Duodenal mucosa (tissue), 2 donors: ENCODE measurements at regions not wholly inside any gene's neighbourhood (a gene's known extent, or its start where the extent isn't known, plus 50 kb on each side); places are given as distances from the start of the nearest gene placed in this dataset.
"Not testable (repeated sequence)": the region's sequence is repeated elsewhere in the genome, so short reads cannot be mapped to it uniquely, and the experiment has no call there.

Source experiments
- H3K27ac ChIP-seq: one replicate; pipeline ENCODE4 v1.7.0; 2013; ENCODE audit warnings: low read depth, low read length
- H3K27me3 ChIP-seq, 2 donors: one replicate each; pipeline ENCODE4 v1.7.0; 2013; ENCODE audit warnings: low read length in 2 of 2, control low read depth in 1 of 2; ENCODE audit not compliant: insufficient read depth in 2 of 2, control insufficient read depth in 1 of 2
- H3K36me3 ChIP-seq, 2 donors: one replicate each; pipeline ENCODE4 v1.7.0; 2013; ENCODE audit warnings: low read length in 2 of 2, control low read depth in 1 of 2; ENCODE audit not compliant: insufficient read depth in 2 of 2, control insufficient read depth in 1 of 2
- H3K4me1 ChIP-seq, 2 donors: one replicate each; pipeline ENCODE4 v1.7.0; 2013; ENCODE audit warnings: low read length in 2 of 2, control low read depth in 1 of 2; ENCODE audit not compliant: insufficient read depth in 2 of 2, control insufficient read depth in 1 of 2
- H3K4me3 ChIP-seq, 2 donors: one replicate each; pipeline ENCODE4 v1.7.0; 2013; ENCODE audit warnings: low read length in 2 of 2, low read depth in 1 of 2
- H3K9ac ChIP-seq, 2 donors: one replicate each; pipeline ENCODE4 v1.7.0; 2013; ENCODE audit warnings: low read length in 2 of 2, low read depth in 1 of 2
- H3K9me3 ChIP-seq, 2 donors: one replicate each; pipeline ENCODE4 v1.7.0; 2013; ENCODE audit warnings: low read length in 2 of 2, control low read depth in 1 of 2; ENCODE audit not compliant: control insufficient read depth in 1 of 2

- Histone ChIP-seq H3K4me1 (no peaks in the 10 kb centered on the region), H3K9ac (no peak overlapping the region), H3K4me3 (no peak overlapping the region), H3K27ac (no peak overlapping the region), H3K27me3 (no peaks in the 10 kb centered on the region), H3K9me3 (peaks cover 0 to 14% of the 10 kb centered on the region in 2 donors), H3K36me3 (no peaks in the 10 kb centered on the region)
Observed at GRCh38 chr21:22343721-22344120, 1345.5 kb downstream of the NCAM2 start.

GRCh38 chr21:22345624-22346023, 1347.4 kb downstream of the NCAM2 start:
- Histone ChIP-seq H3K4me3 (no peak overlapping the region), H3K9me3 (peaks cover 0 to 4% of the 10 kb centered on the region in 2 donors), H3K27ac (no peak overlapping the region), H3K27me3 (no peaks in the 10 kb centered on the region), H3K36me3 (no peaks in the 10 kb centered on the region), H3K4me1 (no peaks in the 10 kb centered on the region), H3K9ac (no peak overlapping the region)

GRCh38 chr21:22346576-22346975, 1348.4 kb downstream of the NCAM2 start:
- Histone ChIP-seq H3K27ac (no peak overlapping the region), H3K27me3 (no peaks in the 10 kb centered on the region), H3K36me3 (no peaks in the 10 kb centered on the region), H3K4me1 (no peaks in the 10 kb centered on the region), H3K9me3 (peaks cover 0 to 1% of the 10 kb centered on the region in 2 donors), H3K4me3 (no peak overlapping the region), H3K9ac (no peak overlapping the region)

- H3K27me3 ChIP-seq: no peaks in the 10 kb centered on the region
- no peaks in the 10 kb centered on the region for H3K9me3 ChIP-seq
Observed at GRCh38 chr21:22351076-22351475, 1352.9 kb downstream of the NCAM2 start.

GRCh38 chr21:22352088-22352487, 1353.9 kb downstream of the NCAM2 start:
- Histone ChIP-seq H3K27me3 (no peaks in the 10 kb centered on the region), H3K36me3 (no peaks in the 10 kb centered on the region), H3K4me3 (no peak overlapping the region), H3K27ac (no peak overlapping the region), H3K4me1 (no peaks in the 10 kb centered on the region), H3K9ac (no peak overlapping the region), H3K9me3 (no peaks in the 10 kb centered on the region)

More at GRCh38 chr21:22351076-22351475, 1352.9 kb downstream of the NCAM2 start:
- Histone ChIP-seq H3K4me3 (no peak overlapping the region), H3K4me1 (no peaks in the 10 kb centered on the region), H3K36me3 (no peaks in the 10 kb centered on the region), H3K27ac (no peak overlapping the region), H3K9ac (no peak overlapping the region)

- H3K27me3 ChIP-seq: no peaks in the 10 kb centered on the region
- no peak overlapping the region for H3K4me3 ChIP-seq
- no peaks in the 10 kb centered on the region for H3K9me3 ChIP-seq
- H3K9ac ChIP-seq: no peak overlapping the region
- H3K27ac ChIP-seq: no peak overlapping the region
- H3K36me3 ChIP-seq: no peaks in the 10 kb centered on the region
- no peaks in the 10 kb centered on the region for H3K4me1 ChIP-seq
Observed at GRCh38 chr21:22355949-22356348, 1357.7 kb downstream of the NCAM2 start.

GRCh38 chr21:22356663-22357062, 1358.5 kb downstream of the NCAM2 start:
- H3K36me3 ChIP-seq: no peaks in the 10 kb centered on the region
- H3K9ac ChIP-seq: no peak overlapping the region
- H3K9me3 ChIP-seq: peaks cover 0 to 4% of the 10 kb centered on the region in 2 donors
- H3K4me3 ChIP-seq: no peak overlapping the region
- no peak overlapping the region for H3K27ac ChIP-seq
- H3K4me1 ChIP-seq: no peaks in the 10 kb centered on the region
- no peaks in the 10 kb centered on the region for H3K27me3 ChIP-seq

- not testable (repeated sequence) for H3K9me3 ChIP-seq, H3K27ac ChIP-seq, H3K4me1 ChIP-seq, H3K36me3 ChIP-seq, H3K9ac ChIP-seq, H3K4me3 ChIP-seq, H3K27me3 ChIP-seq
Observed at GRCh38 chr21:22359599-22359998, 1361.4 kb downstream of the NCAM2 start.

GRCh38 chr21:22363504-22363903, 1365.3 kb downstream of the NCAM2 start:
- H3K4me1 ChIP-seq: no peaks in the 10 kb centered on the region
- no peak overlapping the region for H3K27ac ChIP-seq
- no peaks in the 10 kb centered on the region for H3K27me3 ChIP-seq
- no peak overlapping the region for H3K4me3 ChIP-seq
- no peak overlapping the region for H3K9ac ChIP-seq
- H3K9me3 ChIP-seq: peaks cover 4 to 9% of the 10 kb centered on the region in 2 donors
- H3K36me3 ChIP-seq: no peaks in the 10 kb centered on the region

GRCh38 chr21:22364163-22364562, 1366.0 kb downstream of the NCAM2 start:
- Histone ChIP-seq H3K27me3 (no peaks in the 10 kb centered on the region), H3K9ac (no peak overlapping the region), H3K4me3 (no peak overlapping the region), H3K36me3 (no peaks in the 10 kb centered on the region), H3K27ac (no peak overlapping the region), H3K4me1 (no peaks in the 10 kb centered on the region), H3K9me3 (peaks cover 4 to 9% of the 10 kb centered on the region in 2 donors)
